Non-pigmented ciliary epithelial cell (primary cell): ENCODE measurements at regions not wholly inside any gene's neighbourhood (a gene's known extent, or its start where the extent isn't known, plus 50 kb on each side); places are given as distances from the start of the nearest gene placed in this dataset.

Experiments
- DNase-seq: peaks from one replicate; pipeline ENCODE4 v3.0.0-alpha.2; 2010; ENCODE audit warnings: low read depth

- DNase-seq: no peak
These were observed 197.5 kb upstream of the SERP2 start for GRCh38 chr13:44176173-44176572.

- no peak for DNase-seq
These were observed 192.6 kb upstream of the SERP2 start for GRCh38 chr13:44180876-44181536.

- no peak for DNase-seq
These were observed 191.7 kb upstream of the SERP2 start for GRCh38 chr13:44181931-44182330.

GRCh38 chr13:44184740-44185139 is 188.9 kb upstream of the SERP2 start:
- DNase-seq: no peak

GRCh38 chr13:44188257-44188656 is 185.4 kb upstream of the SERP2 start:
- DNase-seq: no peak

GRCh38 chr13:44189085-44189484 is 184.5 kb upstream of the SERP2 start:
- no peak for DNase-seq

- no peak for DNase-seq
These were observed 182.5 kb upstream of the SERP2 start for GRCh38 chr13:44191103-44191502.

GRCh38 chr13:44191504-44192171 is 182.0 kb upstream of the SERP2 start:
- DNase-seq: no peak

- DNase-seq: no peak
These were observed 179.9 kb upstream of the SERP2 start for GRCh38 chr13:44193731-44194130.

- no peak for DNase-seq
These were observed 178.4 kb upstream of the SERP2 start for GRCh38 chr13:44195245-44195644.

GRCh38 chr13:44196196-44196751 is 177.3 kb upstream of the SERP2 start:
- no peak for DNase-seq

- DNase-seq: no peak
These were observed 175.5 kb upstream of the SERP2 start for GRCh38 chr13:44197791-44198770.

- DNase-seq: no peak
These were observed 174.8 kb upstream of the SERP2 start for GRCh38 chr13:44198826-44199225.

GRCh38 chr13:44199627-44200207 is 173.9 kb upstream of the SERP2 start:
- no peak for DNase-seq

GRCh38 chr13:44206434-44206833 is 167.2 kb upstream of the SERP2 start:
- DNase-seq: no peak

- no peak for DNase-seq
These were observed 166.1 kb upstream of the SERP2 start for GRCh38 chr13:44207476-44207875.

- DNase-seq: no peak
These were observed 163.1 kb upstream of the SERP2 start for GRCh38 chr13:44210525-44210924.

GRCh38 chr13:44211286-44211685 is 162.3 kb upstream of the SERP2 start:
- DNase-seq: no peak

- DNase-seq: no peak
These were observed 161.8 kb upstream of the SERP2 start for GRCh38 chr13:44211704-44212346.

GRCh38 chr13:44212633-44213396 is 160.8 kb upstream of the SERP2 start:
- no peak for DNase-seq
